Fibroblast of mammary gland (primary cell): ENCODE measurements at regions not wholly inside any gene's neighbourhood (a gene's known extent, or its start where the extent isn't known, plus 50 kb on each side); places are given as distances from the start of the nearest gene placed in this dataset.

Source experiments
- DNase-seq: peaks from one replicate; pipeline ENCODE4 v3.0.0-alpha.2; 2010; ENCODE audit warnings: low read depth
- H3K4me3 ChIP-seq: 2 replicates; pipeline ENCODE4 v1.5.1; 2011; ENCODE audit warnings: low read depth, mild to moderate bottlenecking, low read length, moderate library complexity; ENCODE audit not compliant: control insufficient read depth
- TF ChIP-seq, protein P1 (sequence below): conservative IDR thresholded peaks from 2 replicates; pipeline ENCODE4 v1.5.1; 2011; ENCODE audit warnings: low read depth, low read length, inconsistent platforms; ENCODE audit not compliant: control insufficient read depth, insufficient read depth

DNA sequence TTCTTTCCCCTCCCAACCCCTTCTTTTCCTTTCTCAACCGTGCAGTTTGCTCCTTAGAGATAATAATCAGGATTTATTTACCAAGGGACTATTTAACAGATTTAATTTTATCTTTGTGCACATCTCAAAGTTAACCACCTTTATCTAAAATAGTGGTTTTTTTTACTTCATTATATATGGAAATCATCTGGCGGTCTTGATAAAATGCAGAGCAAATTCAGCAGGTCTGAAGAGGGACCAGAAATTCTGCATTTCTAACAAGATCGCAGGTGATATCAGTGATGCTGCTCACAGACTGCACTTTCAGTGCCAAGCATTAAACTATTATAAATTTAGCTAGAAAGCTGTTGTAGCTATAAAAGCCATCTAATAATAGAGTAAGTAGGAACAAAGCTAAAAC lies 83.4 kb upstream of the NEGR1 start:
- no peak for DNase-seq
- H3K4me3 ChIP-seq, result no peak overlapping the region
- TF ChIP-seq, protein P1, sequence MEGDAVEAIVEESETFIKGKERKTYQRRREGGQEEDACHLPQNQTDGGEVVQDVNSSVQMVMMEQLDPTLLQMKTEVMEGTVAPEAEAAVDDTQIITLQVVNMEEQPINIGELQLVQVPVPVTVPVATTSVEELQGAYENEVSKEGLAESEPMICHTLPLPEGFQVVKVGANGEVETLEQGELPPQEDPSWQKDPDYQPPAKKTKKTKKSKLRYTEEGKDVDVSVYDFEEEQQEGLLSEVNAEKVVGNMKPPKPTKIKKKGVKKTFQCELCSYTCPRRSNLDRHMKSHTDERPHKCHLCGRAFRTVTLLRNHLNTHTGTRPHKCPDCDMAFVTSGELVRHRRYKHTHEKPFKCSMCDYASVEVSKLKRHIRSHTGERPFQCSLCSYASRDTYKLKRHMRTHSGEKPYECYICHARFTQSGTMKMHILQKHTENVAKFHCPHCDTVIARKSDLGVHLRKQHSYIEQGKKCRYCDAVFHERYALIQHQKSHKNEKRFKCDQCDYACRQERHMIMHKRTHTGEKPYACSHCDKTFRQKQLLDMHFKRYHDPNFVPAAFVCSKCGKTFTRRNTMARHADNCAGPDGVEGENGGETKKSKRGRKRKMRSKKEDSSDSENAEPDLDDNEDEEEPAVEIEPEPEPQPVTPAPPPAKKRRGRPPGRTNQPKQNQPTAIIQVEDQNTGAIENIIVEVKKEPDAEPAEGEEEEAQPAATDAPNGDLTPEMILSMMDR, result no peak

DNA sequence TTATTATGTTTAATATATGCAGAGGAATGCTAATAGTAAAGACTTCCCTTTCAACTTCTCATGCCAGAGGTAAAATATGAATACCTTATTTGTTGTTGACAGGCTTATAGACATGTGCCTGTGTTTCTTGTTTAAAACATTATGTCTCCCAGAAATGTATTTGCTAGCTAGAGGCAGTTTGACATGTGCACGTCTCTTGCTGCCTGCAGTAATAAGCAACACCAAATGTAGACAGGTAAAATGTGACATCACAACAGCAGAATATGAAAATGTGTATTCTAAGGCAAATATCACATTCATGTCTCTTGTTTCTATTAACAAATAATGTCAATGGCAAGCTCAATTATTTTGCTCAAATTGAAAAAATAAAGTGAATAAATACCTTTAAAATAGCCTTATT lies 80.2 kb upstream of the NEGR1 start:
- no peak overlapping the region for H3K4me3 ChIP-seq
- no peak for DNase-seq
- TF ChIP-seq, protein P1, result no peak

DNA sequence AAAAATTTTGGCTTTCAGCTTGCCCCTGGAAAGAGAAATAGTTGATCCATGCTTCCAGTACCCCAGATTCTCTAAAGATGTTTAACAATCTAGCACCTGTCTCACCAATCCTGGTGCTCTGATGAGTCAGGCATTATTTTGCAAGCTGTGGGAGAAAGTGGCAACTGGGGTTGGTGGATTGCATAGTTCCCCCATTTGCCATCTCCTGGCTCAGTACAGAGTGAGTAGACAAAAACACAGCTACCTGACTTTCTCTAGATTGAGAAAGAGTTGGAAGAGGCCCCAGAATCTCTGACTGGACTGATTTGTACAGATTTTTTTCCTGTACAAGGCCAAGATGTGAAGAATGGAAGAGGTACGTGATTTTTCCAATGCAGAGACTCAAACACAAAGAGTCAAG lies 75.1 kb upstream of the NEGR1 start:
- TF ChIP-seq, protein P1, result no peak
- peak; percentile 76 for DNase-seq
- H3K4me3 ChIP-seq, result no peak overlapping the region

DNA sequence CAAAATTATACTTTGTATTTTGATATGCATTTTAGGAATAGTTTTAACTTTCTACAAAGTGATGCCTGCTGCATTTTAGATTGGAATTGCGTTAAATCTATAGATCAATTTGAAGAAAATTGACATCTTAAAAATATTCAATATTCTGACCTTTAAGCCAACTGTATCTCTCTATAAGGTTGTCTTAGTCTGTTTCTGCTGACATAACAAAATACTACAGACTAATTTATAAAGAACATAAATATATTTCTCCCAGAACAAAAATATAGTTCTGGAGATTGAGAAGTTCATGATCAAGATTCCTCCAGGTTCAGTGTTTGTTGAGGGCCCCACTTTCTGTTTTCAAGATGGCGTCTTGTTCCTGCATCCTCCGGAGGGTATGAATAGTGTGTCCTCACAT lies 73.6 kb upstream of the NEGR1 start:
- TF ChIP-seq, protein P1, result no peak
- no peak overlapping the region for H3K4me3 ChIP-seq
- no peak for DNase-seq

DNA sequence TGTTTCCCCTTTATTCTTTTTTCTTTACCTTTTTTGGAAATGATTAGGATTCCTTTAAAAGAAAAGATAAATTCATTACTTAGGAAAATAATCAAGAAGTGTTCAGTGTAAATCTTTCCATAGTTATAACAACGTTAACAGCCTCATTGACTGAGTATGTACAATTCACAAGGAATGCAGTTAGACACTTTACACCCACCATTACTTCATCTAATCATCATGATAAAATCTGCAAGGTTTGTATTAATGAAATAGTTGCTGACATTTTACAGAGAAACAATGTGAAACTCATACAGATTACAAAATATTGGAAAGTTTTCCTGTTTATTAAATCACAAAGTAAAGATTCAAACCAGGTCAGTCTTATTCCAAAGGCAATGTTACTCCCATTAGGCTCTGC lies 59.3 kb upstream of the NEGR1 start:
- TF ChIP-seq, protein P1, result no peak
- no peak overlapping the region for H3K4me3 ChIP-seq
- DNase-seq, result no peak

DNA sequence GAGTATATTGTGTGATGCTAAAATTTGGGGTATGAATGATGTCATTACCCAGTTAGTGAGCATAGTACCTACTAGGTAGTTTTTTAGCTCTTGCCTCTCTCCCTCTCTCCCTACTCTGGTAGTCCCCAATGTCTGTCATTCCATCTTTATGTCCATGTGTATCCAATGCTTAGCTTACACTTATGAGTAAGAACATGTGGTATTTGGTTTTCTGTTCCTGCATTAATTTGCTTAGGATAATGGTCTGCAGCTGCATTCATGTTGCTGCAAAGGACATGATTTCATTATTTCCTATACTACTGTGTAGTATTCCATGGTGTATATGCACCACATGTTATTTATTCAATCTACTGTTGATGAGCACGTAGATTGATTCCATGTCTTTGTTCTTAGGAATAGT lies 54.4 kb upstream of the NEGR1 start:
- H3K4me3 ChIP-seq, result no peak overlapping the region
- TF ChIP-seq, protein P1, result no peak
- no peak for DNase-seq
